DND-41 (cell line): ENCODE measurements at regions not wholly inside any gene's neighbourhood (a gene's known extent, or its start where the extent isn't known, plus 50 kb on each side); places are given as distances from the start of the nearest gene placed in this dataset.

Source experiments
- ATAC-seq: fragments of 200-7000 bp; cut with Tn5 transposase; 3 replicates; pipeline ENCODE4 v1.9.1; 2021; ENCODE audit warnings: low read depth; ENCODE audit not compliant: insufficient read depth
- DNase-seq: peaks from one replicate; pipeline ENCODE4 v3.0.0-alpha.2; 2020
- H2AFZ ChIP-seq: 2 replicates; pipeline ENCODE4 v1.6.0; 2012; ENCODE audit warnings: low read depth, low read length
- H3K27ac ChIP-seq: 2 replicates; pipeline ENCODE4 v1.5.1; 2012; ENCODE audit warnings: low read length, inconsistent platforms
- H3K27me3 ChIP-seq: fragments of 200-600 bp; sonication (generic); 2 replicates; pipeline ENCODE4 v1.6.0; 2012; ENCODE audit warnings: low read length, mild to moderate bottlenecking, inconsistent platforms; ENCODE audit not compliant: insufficient read depth, poor library complexity
- H3K36me3 ChIP-seq: 2 replicates; pipeline ENCODE4 v1.5.1; 2012; ENCODE audit warnings: low read length, inconsistent platforms; ENCODE audit not compliant: insufficient read depth
- H3K4me1 ChIP-seq: 2 replicates; pipeline ENCODE4 v1.5.1; 2012; ENCODE audit warnings: mild to moderate bottlenecking, low read length; ENCODE audit not compliant: insufficient read depth
- H3K4me2 ChIP-seq: 2 replicates; pipeline ENCODE4 v1.6.0; 2012; ENCODE audit warnings: mild to moderate bottlenecking, moderate library complexity, low read length, inconsistent platforms; ENCODE audit not compliant: insufficient read depth
- H3K4me3 ChIP-seq, 2 experiments: fragments of 200-600 bp in 1 of 2; shearing (Covaris generic) in 1 of 2; 2 replicates each; pipeline ENCODE4 v1.5.1; 2012 to 2016; ENCODE audit warnings: inconsistent platforms in 2 of 2, low read length in 2 of 2, mild to moderate bottlenecking in 2 of 2, low read depth in 1 of 2, moderate library complexity in 1 of 2
- H3K79me2 ChIP-seq: 2 replicates; pipeline ENCODE4 v1.6.0; 2012; ENCODE audit warnings: low read length, inconsistent platforms; ENCODE audit not compliant: insufficient read depth
- H3K9ac ChIP-seq: 2 replicates; pipeline ENCODE4 v1.6.0; 2012; ENCODE audit warnings: low read depth, mild to moderate bottlenecking, inconsistent platforms, low read length, moderate library complexity
- H3K9me3 ChIP-seq: 2 replicates; pipeline ENCODE4 v1.5.1; 2012; ENCODE audit warnings: low read length, moderate library complexity, mild to moderate bottlenecking, inconsistent platforms; ENCODE audit not compliant: insufficient read depth, severe bottlenecking
- H4K20me1 ChIP-seq: 2 replicates; pipeline ENCODE4 v1.6.0; 2012; ENCODE audit warnings: low read length; ENCODE audit not compliant: insufficient read depth
- EZH2 ChIP-seq: IDR thresholded peaks from 3 replicates; pipeline ENCODE4 v1.6.1; 2012; ENCODE audit warnings: borderline replicate concordance, low read depth, mild to moderate bottlenecking, moderate library complexity, low read length, inconsistent platforms; ENCODE audit not compliant: severe bottlenecking
- TF ChIP-seq, protein P1 (sequence below): IDR thresholded peaks from 2 replicates; pipeline ENCODE4 v1.5.1; 2012; ENCODE audit warnings: borderline replicate concordance, low read length, moderate library complexity, mild to moderate bottlenecking; ENCODE audit not compliant: poor library complexity, severe bottlenecking; ENCODE audit errors: extremely low read depth

- Histone ChIP-seq H3K4me2 (no peak overlapping the region), H3K36me3 (no peaks in the 10 kb centered on the region), H3K27ac (no peak overlapping the region), H3K9me3 (peaks cover 3% of the 10 kb centered on the region), H3K27me3 (no peaks in the 10 kb centered on the region), H3K4me1 (no peaks in the 10 kb centered on the region), H3K79me2 (no peaks in the 10 kb centered on the region), H3K9ac (no peak overlapping the region), H4K20me1 (no peaks in the 10 kb centered on the region), H2AFZ (no peak overlapping the region), H3K4me3 (no peak overlapping the region)
- DNase-seq (no peak), ATAC-seq (no peak)
- TF ChIP-seq, protein P1, sequence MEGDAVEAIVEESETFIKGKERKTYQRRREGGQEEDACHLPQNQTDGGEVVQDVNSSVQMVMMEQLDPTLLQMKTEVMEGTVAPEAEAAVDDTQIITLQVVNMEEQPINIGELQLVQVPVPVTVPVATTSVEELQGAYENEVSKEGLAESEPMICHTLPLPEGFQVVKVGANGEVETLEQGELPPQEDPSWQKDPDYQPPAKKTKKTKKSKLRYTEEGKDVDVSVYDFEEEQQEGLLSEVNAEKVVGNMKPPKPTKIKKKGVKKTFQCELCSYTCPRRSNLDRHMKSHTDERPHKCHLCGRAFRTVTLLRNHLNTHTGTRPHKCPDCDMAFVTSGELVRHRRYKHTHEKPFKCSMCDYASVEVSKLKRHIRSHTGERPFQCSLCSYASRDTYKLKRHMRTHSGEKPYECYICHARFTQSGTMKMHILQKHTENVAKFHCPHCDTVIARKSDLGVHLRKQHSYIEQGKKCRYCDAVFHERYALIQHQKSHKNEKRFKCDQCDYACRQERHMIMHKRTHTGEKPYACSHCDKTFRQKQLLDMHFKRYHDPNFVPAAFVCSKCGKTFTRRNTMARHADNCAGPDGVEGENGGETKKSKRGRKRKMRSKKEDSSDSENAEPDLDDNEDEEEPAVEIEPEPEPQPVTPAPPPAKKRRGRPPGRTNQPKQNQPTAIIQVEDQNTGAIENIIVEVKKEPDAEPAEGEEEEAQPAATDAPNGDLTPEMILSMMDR = no peak
- no peak for TF ChIP-seq EZH2
Measured at GRCh38 chr5:50302815-50303490, 138.1 kb downstream of the EMB start.

DNA sequence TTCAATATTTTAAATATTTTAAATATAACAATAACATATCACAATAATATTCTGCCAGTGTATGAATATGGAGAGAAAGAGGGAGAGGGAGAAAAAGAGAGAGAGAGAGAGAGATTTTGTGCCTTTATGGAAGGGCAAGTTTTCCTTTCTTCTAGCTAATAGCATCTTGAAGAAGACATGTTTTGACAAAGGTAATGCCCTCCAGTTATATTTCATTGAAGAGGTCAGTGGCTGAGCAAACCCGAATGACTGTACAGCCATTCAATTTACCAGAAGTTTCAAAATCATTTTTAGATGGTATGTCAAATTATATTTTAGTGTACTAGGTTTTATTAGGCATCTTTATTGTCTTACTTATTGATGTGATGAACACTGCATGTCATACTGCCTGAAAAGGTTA, 139.3 kb downstream of the EMB start:
- Histone ChIP-seq H3K4me1 (no peaks in the 10 kb centered on the region), H3K9ac (no peak overlapping the region), H3K9me3 (peaks cover 3% of the 10 kb centered on the region), H3K27me3 (no peaks in the 10 kb centered on the region), H3K36me3 (no peaks in the 10 kb centered on the region), H3K4me3 (no peak overlapping the region), H4K20me1 (no peaks in the 10 kb centered on the region), H3K27ac (no peak overlapping the region), H3K4me2 (no peak overlapping the region), H2AFZ (no peak overlapping the region), H3K79me2 (no peaks in the 10 kb centered on the region)
- ATAC-seq (no peak), DNase-seq (no peak)
- TF ChIP-seq EZH2 = no peak
- TF ChIP-seq, protein P1 = no peak

DNA sequence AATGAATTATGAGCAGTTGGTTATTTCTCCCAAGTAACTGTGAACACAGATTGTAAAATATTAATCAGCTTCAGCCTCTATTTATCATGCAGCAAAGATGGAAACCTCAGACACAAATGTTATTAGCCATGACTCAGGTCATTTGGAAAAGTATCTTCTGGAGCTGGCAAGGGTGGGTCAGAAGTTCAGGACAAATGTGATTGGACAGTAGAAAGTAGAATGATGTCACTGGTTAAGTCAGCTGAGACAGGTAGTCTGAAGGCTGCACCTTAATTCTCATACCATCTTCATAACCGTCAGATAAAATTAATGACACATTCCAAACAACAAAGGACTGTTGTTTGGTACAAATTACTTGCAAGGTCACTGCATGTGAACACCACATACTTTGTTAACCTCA, 140.2 kb downstream of the EMB start:
- Histone ChIP-seq H3K4me2 (no peak overlapping the region), H3K4me1 (no peaks in the 10 kb centered on the region), H3K27ac (no peak overlapping the region), H2AFZ (no peak overlapping the region), H3K36me3 (no peaks in the 10 kb centered on the region), H3K79me2 (no peaks in the 10 kb centered on the region), H3K27me3 (no peaks in the 10 kb centered on the region), H3K9ac (no peak overlapping the region), H3K4me3 (no peak overlapping the region), H3K9me3 (peaks cover 3% of the 10 kb centered on the region), H4K20me1 (no peaks in the 10 kb centered on the region)
- TF ChIP-seq, protein P1 = no peak
- TF ChIP-seq EZH2 = no peak
- ATAC-seq (no peak), DNase-seq (no peak)

DNA sequence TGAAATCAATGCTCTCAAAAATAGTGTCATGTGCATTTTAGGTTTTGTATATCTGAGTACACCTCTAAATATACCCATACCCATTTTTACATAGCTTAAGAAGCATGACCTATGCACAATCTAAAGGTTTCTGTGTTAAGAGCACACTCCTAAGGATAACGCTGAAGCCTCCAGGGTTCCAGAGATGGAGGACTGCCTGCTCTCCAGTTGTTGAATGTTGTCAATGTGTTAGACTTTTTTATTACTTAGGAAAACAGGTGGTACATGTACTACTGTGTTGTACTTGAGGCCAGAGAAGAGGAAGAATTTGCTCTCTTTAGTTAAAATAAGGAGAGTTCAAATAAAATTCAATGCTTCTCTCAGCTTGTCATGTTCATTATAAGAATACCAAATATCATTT, 141.2 kb downstream of the EMB start:
- H3K4me3 ChIP-seq = no peak overlapping the region
- H3K36me3 ChIP-seq = no peaks in the 10 kb centered on the region
- peaks cover 3% of the 10 kb centered on the region for H3K9me3 ChIP-seq
- no peak overlapping the region for H2AFZ ChIP-seq
- H3K9ac ChIP-seq = no peak overlapping the region
- no peaks in the 10 kb centered on the region for H3K79me2 ChIP-seq
- no peaks in the 10 kb centered on the region for H3K27me3 ChIP-seq
- no peak for TF ChIP-seq EZH2
- TF ChIP-seq, protein P1 = no peak
- ATAC-seq = no peak
- no peaks in the 10 kb centered on the region for H3K4me1 ChIP-seq
- H4K20me1 ChIP-seq = no peaks in the 10 kb centered on the region
- DNase-seq = no peak
- H3K4me2 ChIP-seq = no peak overlapping the region
- no peak overlapping the region for H3K27ac ChIP-seq
